ENCODE measurements at regions not wholly inside any gene's neighbourhood (a gene's known extent, or its start where the extent isn't known, plus 50 kb on each side); places are given as distances from the start of the nearest gene placed in this dataset.

GRCh38 chr5:106530150-106530549 is 1140.6 kb downstream of the EFNA5 start:
- Mint-ChIP-seq H3K9me3 (ENCODE audit: insufficient read depth) (peaks cover 2% of the 10 kb centered on the region), H3K4me3 (no peak overlapping the region), H3K27ac (no peak overlapping the region), H3K4me1 (no peaks in the 10 kb centered on the region), H3K27me3 (no peaks in the 10 kb centered on the region)
- no peak for TF ChIP-seq EZH2 (IDR thresholded peaks at IDR 0.05; ENCODE audit: borderline replicate concordance, insufficient read depth, low read depth, low read length, poor library complexity, severe bottlenecking)
- TF ChIP-seq CTCF (IDR thresholded peaks at IDR 0.05) = no peak
- no peak overlapping the region for H3K4me2 ChIP-seq (replicated peaks; ENCODE audit: low read depth, low read length, poor library complexity, severe bottlenecking)
- no peaks in the 10 kb centered on the region for H3K4me1 ChIP-seq (ENCODE audit: control insufficient read depth in 2 of 2, insufficient read depth in 2 of 2, low read length in 2 of 2)
- no peak overlapping the region for H3K4me3 ChIP-seq (ENCODE audit: control extremely low read depth in 1 of 5, extremely low read depth in 1 of 5, insufficient read depth in 1 of 5, low read depth in 2 of 5, low read length in 4 of 5)
- no peaks in the 10 kb centered on the region for H3K27me3 ChIP-seq (replicated peaks in 1 of 4; ENCODE audit: control extremely low read depth in 1 of 4, control insufficient read depth in 3 of 4, insufficient read depth in 4 of 4, low read length in 3 of 4)
- H3K79me2 ChIP-seq (ENCODE audit: control insufficient read depth, insufficient read depth, low read length) = no peaks in the 10 kb centered on the region
- no peak overlapping the region for H2AFZ ChIP-seq (ENCODE audit: insufficient read depth, low read depth, low read length, poor library complexity, severe bottlenecking)
- intact Hi-C loops (cut with micrococcal nuclease) = no loop called here
- no peaks in the 10 kb centered on the region for H4K20me1 ChIP-seq (ENCODE audit: control insufficient read depth, insufficient read depth, low read length, poor library complexity, severe bottlenecking)
- ATAC-seq (ENCODE audit: low read depth) (no peak), DNase-seq (no peak)
- CTCF ChIA-PET = no interaction called here
- H3K36me3 ChIP-seq (replicated peaks in 1 of 2; ENCODE audit: control extremely low read depth in 1 of 2, control insufficient read depth in 1 of 2, extremely low read depth in 1 of 2, insufficient read depth in 2 of 2, low read length in 1 of 2) = no peaks in the 10 kb centered on the region
- H3K9ac ChIP-seq (ENCODE audit: low read length) = no peak overlapping the region
- POLR2A ChIA-PET = no interaction called here
- H3K9me3 ChIP-seq (ENCODE audit: control extremely low read depth in 1 of 3, control insufficient read depth in 2 of 3, insufficient read depth in 1 of 3, low read length in 2 of 3) = no peaks in the 10 kb centered on the region
- no peak overlapping the region for H3K27ac ChIP-seq (ENCODE audit: low read length in 2 of 2)

- ATAC-seq (ENCODE audit: low read depth) (no peak), DNase-seq (no peak)
- Histone ChIP-seq H3K4me1 (ENCODE audit: control insufficient read depth in 2 of 2, insufficient read depth in 2 of 2, low read length in 2 of 2) (no peaks in the 10 kb centered on the region), H3K79me2 (ENCODE audit: control insufficient read depth, insufficient read depth, low read length) (no peaks in the 10 kb centered on the region), H4K20me1 (ENCODE audit: control insufficient read depth, insufficient read depth, low read length, poor library complexity, severe bottlenecking) (no peaks in the 10 kb centered on the region), H3K27ac (ENCODE audit: low read length in 2 of 2) (no peak overlapping the region), H3K4me2 (replicated peaks; ENCODE audit: low read depth, low read length, poor library complexity, severe bottlenecking) (no peak overlapping the region), H3K9ac (ENCODE audit: low read length) (no peak overlapping the region), H3K4me3 (ENCODE audit: control extremely low read depth in 1 of 5, extremely low read depth in 1 of 5, insufficient read depth in 1 of 5, low read depth in 2 of 5, low read length in 4 of 5) (no peak overlapping the region), H3K36me3 (replicated peaks in 1 of 2; ENCODE audit: control extremely low read depth in 1 of 2, control insufficient read depth in 1 of 2, extremely low read depth in 1 of 2, insufficient read depth in 2 of 2, low read length in 1 of 2) (no peaks in the 10 kb centered on the region), H3K9me3 (ENCODE audit: control extremely low read depth in 1 of 3, control insufficient read depth in 2 of 3, insufficient read depth in 1 of 3, low read length in 2 of 3) (no peaks in the 10 kb centered on the region), H2AFZ (ENCODE audit: insufficient read depth, low read depth, low read length, poor library complexity, severe bottlenecking) (no peak overlapping the region), H3K27me3 (replicated peaks in 1 of 4; ENCODE audit: control extremely low read depth in 1 of 4, control insufficient read depth in 3 of 4, insufficient read depth in 4 of 4, low read length in 3 of 4) (no peaks in the 10 kb centered on the region)
- intact Hi-C loops (cut with micrococcal nuclease) = no loop called here
- CTCF ChIA-PET = no interaction called here
- WGBS (ENCODE audit: insufficient coverage) = no CpG with 5 or more reads among the region's 3 CpGs
- no peak for TF ChIP-seq CTCF (IDR thresholded peaks at IDR 0.05)
- no peak for TF ChIP-seq EZH2 (IDR thresholded peaks at IDR 0.05; ENCODE audit: borderline replicate concordance, insufficient read depth, low read depth, low read length, poor library complexity, severe bottlenecking)
- Mint-ChIP-seq H3K4me3 (no peak overlapping the region), H3K27ac (no peak overlapping the region), H3K4me1 (no peaks in the 10 kb centered on the region), H3K27me3 (no peaks in the 10 kb centered on the region), H3K9me3 (ENCODE audit: insufficient read depth) (no peaks in the 10 kb centered on the region)
- POLR2A ChIA-PET = no interaction called here
These were observed 1145.3 kb downstream of the EFNA5 start for GRCh38 chr5:106525438-106525837.
